ENCODE measurements at regions not wholly inside any gene's neighbourhood (a gene's known extent, or its start where the extent isn't known, plus 50 kb on each side); places are given as distances from the start of the nearest gene placed in this dataset.

GRCh38 chr9:23542438-23542837 lies 283.6 kb downstream of the ELAVL2 start:
- Histone ChIP-seq H3K27me3 (ENCODE audit: control insufficient read depth, insufficient read depth, low read length) (no peaks in the 10 kb centered on the region), H2BK5ac (ENCODE audit: low read depth, low read length, poor library complexity, severe bottlenecking) (no peak overlapping the region), H3K27ac (ENCODE audit: insufficient read depth, low read length) (no peak overlapping the region), H3K36me3 (ENCODE audit: control insufficient read depth, insufficient read depth, low read length) (no peaks in the 10 kb centered on the region), H3K14ac (replicated peaks; ENCODE audit: low read depth, low read length) (no peak overlapping the region), H3K4ac (ENCODE audit: low read depth, low read length) (no peak overlapping the region), H2AK9ac (replicated peaks; ENCODE audit: low read depth, low read length, poor library complexity) (no peak overlapping the region), H4K20me1 (ENCODE audit: insufficient read depth, low read length) (no peaks in the 10 kb centered on the region), H3K9ac (ENCODE audit: low read depth, low read length) (no peak overlapping the region), H3K56ac (ENCODE audit: extremely low read depth, insufficient read depth, low read length) (no peak overlapping the region), H3K79me1 (ENCODE audit: low read depth in 1 of 2, low read length in 2 of 2) (no peaks in the 10 kb centered on the region), H2AFZ (replicated peaks; ENCODE audit: low read length, poor library complexity) (no peak overlapping the region), H2BK15ac (ENCODE audit: low read depth, low read length) (no peak overlapping the region), H3K4me2 (ENCODE audit: low read depth, low read length) (no peak overlapping the region), H2BK20ac (ENCODE audit: low read depth, low read length) (no peak overlapping the region), H4K91ac (ENCODE audit: insufficient read depth, low read depth, low read length) (no peak overlapping the region), H3K4me1 (ENCODE audit: control insufficient read depth, insufficient read depth, low read length) (no peaks in the 10 kb centered on the region), H3K4me3 (ENCODE audit: insufficient read depth, low read depth, low read length) (no peak overlapping the region), H3K9me3 (ENCODE audit: control insufficient read depth, insufficient read depth, low read length) (peaks cover 8% of the 10 kb centered on the region), H4K5ac (ENCODE audit: low read depth, low read length) (no peak overlapping the region), H2BK120ac (ENCODE audit: low read depth, low read length) (no peak overlapping the region), H3K23ac (ENCODE audit: low read depth, low read length) (no peak overlapping the region), H2AK5ac (ENCODE audit: low read depth, low read length) (no peak overlapping the region), H4K8ac (ENCODE audit: low read depth in 2 of 2, low read length in 2 of 2) (no peak overlapping the region), H3K18ac (ENCODE audit: low read depth, low read length) (no peak overlapping the region), H3K9me1 (ENCODE audit: insufficient read depth, low read length) (no peaks in the 10 kb centered on the region)
- BruUV-seq (replicated peaks), result no TSS peak
- in situ Hi-C loops (cut with MboI; ENCODE audit: low sequenced_read_pairs), result no loop called here
- POLR2A ChIA-PET (ENCODE audit: unreplicated experiment), result no interaction called here
- intact Hi-C loops (cut with micrococcal nuclease), result no loop called here
- CTCF ChIA-PET, result no interaction called here
- TF ChIP-seq CHD1 (IDR thresholded peaks at IDR 0.05; ENCODE audit: low read depth, low read length) (no peak), USF2 (IDR thresholded peaks at IDR 0.05; ENCODE audit: low read depth, low read length) (no peak), SMC3 (IDR thresholded peaks at IDR 0.05; ENCODE audit: low read depth, low read length) (no peak), POLR2A (IDR thresholded peaks at IDR 0.05; ENCODE audit: low read depth, low read length) (no peak), MXI1 (IDR thresholded peaks at IDR 0.05; ENCODE audit: borderline replicate concordance, low read depth, low read length) (no peak), MAFK (IDR thresholded peaks at IDR 0.05; ENCODE audit: low read depth, low read length) (no peak), CEBPB (IDR thresholded peaks at IDR 0.05; ENCODE audit: low read depth, low read length) (no peak), BHLHE40 (IDR thresholded peaks at IDR 0.05; ENCODE audit: low read depth, low read length) (no peak), MAZ (IDR thresholded peaks at IDR 0.05; ENCODE audit: borderline replicate concordance, low read depth, low read length) (no peak), RFX5 (IDR thresholded peaks at IDR 0.05; ENCODE audit: low read depth, low read length) (no peak), RCOR1 (IDR thresholded peaks at IDR 0.05; ENCODE audit: insufficient replicate concordance, low read length) (no peak), FOS (IDR thresholded peaks at IDR 0.05; ENCODE audit: low read depth, low read length) (no peak), RAD21 (IDR thresholded peaks at IDR 0.05; ENCODE audit: low read length) (no peak)
- TF ChIP-seq, protein P1, sequence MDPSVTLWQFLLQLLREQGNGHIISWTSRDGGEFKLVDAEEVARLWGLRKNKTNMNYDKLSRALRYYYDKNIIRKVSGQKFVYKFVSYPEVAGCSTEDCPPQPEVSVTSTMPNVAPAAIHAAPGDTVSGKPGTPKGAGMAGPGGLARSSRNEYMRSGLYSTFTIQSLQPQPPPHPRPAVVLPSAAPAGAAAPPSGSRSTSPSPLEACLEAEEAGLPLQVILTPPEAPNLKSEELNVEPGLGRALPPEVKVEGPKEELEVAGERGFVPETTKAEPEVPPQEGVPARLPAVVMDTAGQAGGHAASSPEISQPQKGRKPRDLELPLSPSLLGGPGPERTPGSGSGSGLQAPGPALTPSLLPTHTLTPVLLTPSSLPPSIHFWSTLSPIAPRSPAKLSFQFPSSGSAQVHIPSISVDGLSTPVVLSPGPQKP (IDR thresholded peaks at IDR 0.05; ENCODE audit: borderline replicate concordance, low read depth, low read length), result no peak
- TF ChIP-seq, protein P2, sequence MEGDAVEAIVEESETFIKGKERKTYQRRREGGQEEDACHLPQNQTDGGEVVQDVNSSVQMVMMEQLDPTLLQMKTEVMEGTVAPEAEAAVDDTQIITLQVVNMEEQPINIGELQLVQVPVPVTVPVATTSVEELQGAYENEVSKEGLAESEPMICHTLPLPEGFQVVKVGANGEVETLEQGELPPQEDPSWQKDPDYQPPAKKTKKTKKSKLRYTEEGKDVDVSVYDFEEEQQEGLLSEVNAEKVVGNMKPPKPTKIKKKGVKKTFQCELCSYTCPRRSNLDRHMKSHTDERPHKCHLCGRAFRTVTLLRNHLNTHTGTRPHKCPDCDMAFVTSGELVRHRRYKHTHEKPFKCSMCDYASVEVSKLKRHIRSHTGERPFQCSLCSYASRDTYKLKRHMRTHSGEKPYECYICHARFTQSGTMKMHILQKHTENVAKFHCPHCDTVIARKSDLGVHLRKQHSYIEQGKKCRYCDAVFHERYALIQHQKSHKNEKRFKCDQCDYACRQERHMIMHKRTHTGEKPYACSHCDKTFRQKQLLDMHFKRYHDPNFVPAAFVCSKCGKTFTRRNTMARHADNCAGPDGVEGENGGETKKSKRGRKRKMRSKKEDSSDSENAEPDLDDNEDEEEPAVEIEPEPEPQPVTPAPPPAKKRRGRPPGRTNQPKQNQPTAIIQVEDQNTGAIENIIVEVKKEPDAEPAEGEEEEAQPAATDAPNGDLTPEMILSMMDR (conservative IDR thresholded peaks at IDR 0.05; ENCODE audit: low read depth, low read length), result no peak
- dilution Hi-C loops (cut with HindIII; ENCODE audit: low sequenced_read_pairs, unreplicated experiment), result no loop called here
- DNase-seq (no peak), ATAC-seq (ENCODE audit: low read depth) (no peak)

Measured in IMR-90 (cell line).